ENCODE measurements at regions not wholly inside any gene's neighbourhood (a gene's known extent, or its start where the extent isn't known, plus 50 kb on each side); places are given as distances from the start of the nearest gene placed in this dataset.

- TF ChIP-seq FOXP2 (optimal IDR thresholded peaks at IDR 0.05; ENCODE audit: borderline replicate concordance, extremely low read depth, extremely low read length, insufficient read depth) (no peak), TAF1 (IDR thresholded peaks at IDR 0.05; ENCODE audit: borderline replicate concordance, insufficient read depth, low read length) (no peak), SIN3A (IDR thresholded peaks at IDR 0.05; ENCODE audit: borderline replicate concordance, insufficient read depth, low read length) (no peak), POLR2AphosphoS5 (IDR thresholded peaks at IDR 0.05; ENCODE audit: low read depth, low read length) (no peak), REST (IDR thresholded peaks at IDR 0.05; ENCODE audit: insufficient read depth in 1 of 2, low read depth in 2 of 2, low read length in 2 of 2) (no peak)
Observed at GRCh38 chr21:22900490-22900889, 1902.3 kb downstream of the NCAM2 start.

GRCh38 chr21:22903851-22904250 is 1905.6 kb downstream of the NCAM2 start:
- no peak for TF ChIP-seq POLR2AphosphoS5 (IDR thresholded peaks at IDR 0.05; ENCODE audit: low read depth, low read length)

- no peak for TF ChIP-seq REST (IDR thresholded peaks at IDR 0.05; ENCODE audit: insufficient read depth in 1 of 2, low read depth in 2 of 2, low read length in 2 of 2)
- TF ChIP-seq FOXP2 (optimal IDR thresholded peaks at IDR 0.05; ENCODE audit: borderline replicate concordance, extremely low read depth, extremely low read length, insufficient read depth): no peak
- no peak for TF ChIP-seq SIN3A (IDR thresholded peaks at IDR 0.05; ENCODE audit: borderline replicate concordance, insufficient read depth, low read length)
- TF ChIP-seq POLR2AphosphoS5 (IDR thresholded peaks at IDR 0.05; ENCODE audit: low read depth, low read length): no peak
- TF ChIP-seq TAF1 (IDR thresholded peaks at IDR 0.05; ENCODE audit: borderline replicate concordance, insufficient read depth, low read length): no peak
Observed at GRCh38 chr21:22904385-22904784, 1906.2 kb downstream of the NCAM2 start.

GRCh38 chr21:22925032-22925431 is 1926.8 kb downstream of the NCAM2 start:
- no peak for TF ChIP-seq REST (IDR thresholded peaks at IDR 0.05; ENCODE audit: insufficient read depth in 1 of 2, low read depth in 2 of 2, low read length in 2 of 2)
- no peak for TF ChIP-seq FOXP2 (optimal IDR thresholded peaks at IDR 0.05; ENCODE audit: borderline replicate concordance, extremely low read depth, extremely low read length, insufficient read depth)
- no peak for TF ChIP-seq SIN3A (IDR thresholded peaks at IDR 0.05; ENCODE audit: borderline replicate concordance, insufficient read depth, low read length)
- no peak for TF ChIP-seq POLR2AphosphoS5 (IDR thresholded peaks at IDR 0.05; ENCODE audit: low read depth, low read length)
- no peak for TF ChIP-seq TAF1 (IDR thresholded peaks at IDR 0.05; ENCODE audit: borderline replicate concordance, insufficient read depth, low read length)

GRCh38 chr21:22927469-22927868 is 1929.3 kb downstream of the NCAM2 start:
- no peak for TF ChIP-seq SIN3A (IDR thresholded peaks at IDR 0.05; ENCODE audit: borderline replicate concordance, insufficient read depth, low read length)
- TF ChIP-seq REST (IDR thresholded peaks at IDR 0.05; ENCODE audit: insufficient read depth in 1 of 2, low read depth in 2 of 2, low read length in 2 of 2): no peak
- TF ChIP-seq POLR2AphosphoS5 (IDR thresholded peaks at IDR 0.05; ENCODE audit: low read depth, low read length): no peak
- TF ChIP-seq FOXP2 (optimal IDR thresholded peaks at IDR 0.05; ENCODE audit: borderline replicate concordance, extremely low read depth, extremely low read length, insufficient read depth): no peak
- TF ChIP-seq TAF1 (IDR thresholded peaks at IDR 0.05; ENCODE audit: borderline replicate concordance, insufficient read depth, low read length): no peak
